22Rv1 (cell line): ENCODE measurements at regions not wholly inside any gene's neighbourhood (a gene's known extent, or its start where the extent isn't known, plus 50 kb on each side); places are given as distances from the start of the nearest gene placed in this dataset.

ENCODE experiments used
- ZFX ChIP-seq: fragments of 450-650 bp; IDR thresholded peaks from 2 replicates; pipeline ENCODE4 v1.6.1; 2017; ENCODE audit warnings: antibody characterized with exemption, borderline replicate concordance
- TF ChIP-seq, protein P1 (sequence below): fragments of 450-650 bp; IDR thresholded peaks from 2 replicates; pipeline ENCODE4 v1.5.1; 2017; ENCODE audit warnings: mild to moderate bottlenecking

DNA sequence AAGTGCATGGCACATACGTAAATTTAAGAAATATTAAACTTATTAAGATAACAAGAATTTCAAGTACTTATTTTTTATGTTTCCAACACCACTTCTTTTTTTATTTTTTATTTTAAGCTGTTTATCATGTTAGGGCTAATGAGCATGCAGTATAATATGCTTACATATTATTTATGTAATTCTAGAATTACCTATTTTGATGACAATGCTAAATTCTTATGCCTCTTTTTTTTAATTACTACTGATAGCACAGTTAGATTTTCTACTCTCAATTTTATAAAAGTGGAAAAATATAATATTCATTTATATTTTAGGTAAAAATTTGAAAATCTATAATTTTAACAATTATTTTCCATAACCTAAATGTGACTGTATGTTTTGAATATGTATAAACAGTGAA, 713.0 kb downstream of the MRPL39 start:
- TF ChIP-seq, protein P1, sequence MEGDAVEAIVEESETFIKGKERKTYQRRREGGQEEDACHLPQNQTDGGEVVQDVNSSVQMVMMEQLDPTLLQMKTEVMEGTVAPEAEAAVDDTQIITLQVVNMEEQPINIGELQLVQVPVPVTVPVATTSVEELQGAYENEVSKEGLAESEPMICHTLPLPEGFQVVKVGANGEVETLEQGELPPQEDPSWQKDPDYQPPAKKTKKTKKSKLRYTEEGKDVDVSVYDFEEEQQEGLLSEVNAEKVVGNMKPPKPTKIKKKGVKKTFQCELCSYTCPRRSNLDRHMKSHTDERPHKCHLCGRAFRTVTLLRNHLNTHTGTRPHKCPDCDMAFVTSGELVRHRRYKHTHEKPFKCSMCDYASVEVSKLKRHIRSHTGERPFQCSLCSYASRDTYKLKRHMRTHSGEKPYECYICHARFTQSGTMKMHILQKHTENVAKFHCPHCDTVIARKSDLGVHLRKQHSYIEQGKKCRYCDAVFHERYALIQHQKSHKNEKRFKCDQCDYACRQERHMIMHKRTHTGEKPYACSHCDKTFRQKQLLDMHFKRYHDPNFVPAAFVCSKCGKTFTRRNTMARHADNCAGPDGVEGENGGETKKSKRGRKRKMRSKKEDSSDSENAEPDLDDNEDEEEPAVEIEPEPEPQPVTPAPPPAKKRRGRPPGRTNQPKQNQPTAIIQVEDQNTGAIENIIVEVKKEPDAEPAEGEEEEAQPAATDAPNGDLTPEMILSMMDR, result no peak
- no peak for TF ChIP-seq ZFX
